GM08714 (cell line): ENCODE measurements at regions not wholly inside any gene's neighbourhood (a gene's known extent, or its start where the extent isn't known, plus 50 kb on each side); places are given as distances from the start of the nearest gene placed in this dataset.
"Not testable (repeated sequence)": the region's sequence is repeated elsewhere in the genome, so short reads cannot be mapped to it uniquely, and the experiment has no call there.

Experiments used
- H3K4me3 ChIP-seq: fragments of 200-500 bp; sonication (Bioruptor generic); 2 replicates; pipeline ENCODE4 v1.5.1; 2014; ENCODE audit warnings: mild to moderate bottlenecking, low read length, inconsistent platforms
- ZNF274 ChIP-seq: IDR thresholded peaks from 2 replicates; pipeline ENCODE4 v1.6.1; 2012; ENCODE audit warnings: mild to moderate bottlenecking, low read depth, low read length

DNA sequence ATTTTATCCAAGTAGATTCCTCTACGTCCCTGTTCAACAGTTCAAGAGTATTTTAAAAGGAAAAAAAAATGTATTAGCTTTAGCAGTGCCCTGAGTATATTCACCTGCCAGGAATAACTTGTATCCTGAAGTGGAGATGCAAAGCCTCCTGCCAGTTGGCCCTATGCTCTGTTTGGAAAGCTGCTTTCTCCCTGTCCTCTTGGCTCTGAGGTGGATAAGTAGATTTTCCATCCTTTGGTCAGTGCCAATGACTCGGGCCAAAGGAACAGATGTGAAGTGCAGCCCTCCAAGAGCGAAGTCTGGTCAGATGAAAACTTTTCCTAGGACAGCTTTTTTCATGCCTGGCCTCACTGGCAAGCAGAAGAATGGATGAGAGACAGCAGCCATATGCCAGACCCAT is 839.9 kb upstream of the TENM4 start:
- no peak for TF ChIP-seq ZNF274
- no peak overlapping the region for H3K4me3 ChIP-seq

DNA sequence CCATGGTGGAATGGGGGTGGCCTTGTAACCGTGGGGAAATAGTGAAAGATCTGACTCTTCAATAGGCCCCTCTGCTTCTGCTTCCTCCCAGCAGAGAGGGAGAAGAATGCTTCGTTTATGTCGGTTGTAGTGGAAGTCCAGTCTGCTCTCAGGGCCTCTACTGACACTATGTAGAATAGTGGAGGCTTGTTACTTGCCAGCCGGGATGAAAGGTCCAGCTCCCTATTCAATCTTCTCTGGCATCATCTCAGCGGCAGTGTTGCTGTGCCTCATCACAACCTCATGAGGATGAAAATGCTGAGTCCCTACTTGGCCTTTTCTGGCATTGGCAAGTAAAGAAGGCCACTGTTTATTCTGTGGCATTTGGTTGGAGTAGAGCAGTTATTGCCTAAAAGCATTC is 820.9 kb upstream of the TENM4 start:
- TF ChIP-seq ZNF274 = no peak

DNA sequence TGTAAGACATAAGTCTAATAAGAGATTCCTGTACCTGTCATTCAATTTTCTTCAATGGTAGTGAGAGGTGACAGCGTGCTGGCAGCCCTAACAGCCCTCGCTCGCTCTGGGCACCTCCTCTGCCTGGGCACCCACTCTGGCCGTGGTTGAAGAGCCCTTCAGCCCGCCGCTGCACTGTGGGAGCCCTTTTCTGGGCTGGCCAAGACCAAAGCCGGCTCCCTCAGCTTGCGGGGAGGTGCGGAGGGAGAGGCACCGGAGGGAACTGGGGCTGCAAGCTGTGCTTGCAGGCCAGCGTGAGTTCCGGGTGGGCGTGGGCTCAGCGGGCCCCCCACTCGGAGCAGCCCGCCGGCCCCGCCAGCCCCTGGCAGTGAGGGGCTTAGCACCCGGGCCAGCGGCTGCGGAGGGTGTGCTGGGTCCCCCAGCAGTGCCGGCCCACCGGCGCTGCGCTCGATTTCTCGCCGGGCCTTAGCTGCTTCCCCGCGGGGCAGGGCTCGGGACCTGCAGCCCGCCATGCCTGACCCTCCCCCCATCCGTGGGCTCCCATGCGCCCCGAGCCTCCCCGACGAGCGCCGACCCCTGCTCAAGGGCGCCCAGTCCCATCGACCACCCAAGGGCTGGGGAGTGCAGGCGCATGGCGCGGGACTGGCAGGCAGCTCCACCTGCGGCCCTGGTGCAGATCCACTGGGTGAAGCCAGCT is 816.6 kb upstream of the TENM4 start:
- not testable (repeated sequence) for H3K4me3 ChIP-seq

More for the DNA sequence above, 820.9 kb upstream of the TENM4 start:
- no peak overlapping the region for H3K4me3 ChIP-seq

- H3K4me3 ChIP-seq = no peak overlapping the region
- no peak for TF ChIP-seq ZNF274
Measured at GRCh38 chr11:80255021-80255420, 814.2 kb upstream of the TENM4 start.

- TF ChIP-seq ZNF274 = no peak
Measured at GRCh38 chr11:80241766-80242165, 800.9 kb upstream of the TENM4 start.

GRCh38 chr11:80240245-80240644 is 799.4 kb upstream of the TENM4 start:
- H3K4me3 ChIP-seq = no peak overlapping the region
- no peak for TF ChIP-seq ZNF274

More at GRCh38 chr11:80241766-80242165, 800.9 kb upstream of the TENM4 start:
- no peak overlapping the region for H3K4me3 ChIP-seq

DNA sequence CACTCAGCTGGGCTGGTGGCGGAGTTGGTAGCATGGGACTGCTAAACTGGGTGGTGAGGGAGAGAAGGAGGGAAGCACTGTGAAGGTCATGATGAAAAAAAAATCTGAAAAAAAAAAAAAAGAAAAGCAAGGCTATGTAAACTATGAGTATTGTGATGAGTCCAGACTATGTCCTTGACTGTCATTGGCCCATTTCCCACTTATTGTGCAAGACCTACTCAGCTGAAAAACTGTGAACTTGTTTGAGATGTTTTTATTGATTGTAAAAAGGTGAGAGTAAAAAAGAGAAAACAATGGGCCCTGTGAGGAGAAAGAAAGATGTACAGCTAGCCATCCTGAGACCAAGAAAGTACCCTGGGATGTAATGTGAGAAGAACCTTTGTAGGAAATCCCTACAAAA is 798.4 kb upstream of the TENM4 start:
- no peak for TF ChIP-seq ZNF274
- H3K4me3 ChIP-seq = no peak overlapping the region

DNA sequence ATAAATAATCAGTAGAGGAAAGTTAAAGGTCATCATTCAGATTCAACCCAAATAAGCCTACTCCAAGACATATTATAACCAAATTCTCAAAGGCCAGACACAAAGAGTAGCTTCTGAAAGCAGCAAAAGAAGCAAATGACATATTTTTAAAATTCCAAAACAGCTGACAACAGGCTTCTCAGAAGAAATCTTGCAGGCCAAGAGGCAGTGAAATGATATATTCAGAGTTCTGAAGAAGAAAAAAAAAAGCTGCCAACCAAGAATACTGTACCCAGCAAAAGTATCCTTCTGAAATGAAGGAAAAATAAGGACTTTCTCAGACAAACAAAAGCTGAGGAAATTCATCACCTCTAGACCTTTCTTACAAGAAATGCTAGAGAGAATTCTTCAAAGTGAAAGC is 787.1 kb upstream of the TENM4 start:
- no peak overlapping the region for H3K4me3 ChIP-seq
- no peak for TF ChIP-seq ZNF274

- H3K4me3 ChIP-seq = no peak overlapping the region
- TF ChIP-seq ZNF274 = no peak
Measured at GRCh38 chr11:80214413-80214812, 773.6 kb upstream of the TENM4 start.

GRCh38 chr11:80211673-80212072 is 770.8 kb upstream of the TENM4 start:
- TF ChIP-seq ZNF274 = no peak
- H3K4me3 ChIP-seq = no peak overlapping the region

- TF ChIP-seq ZNF274 = no peak
- no peak overlapping the region for H3K4me3 ChIP-seq
Measured at GRCh38 chr11:80204021-80204420, 763.2 kb upstream of the TENM4 start.

GRCh38 chr11:80196932-80197554 is 756.2 kb upstream of the TENM4 start:
- no peak for TF ChIP-seq ZNF274
- H3K4me3 ChIP-seq = no peak overlapping the region

- TF ChIP-seq ZNF274 = no peak
- no peak overlapping the region for H3K4me3 ChIP-seq
Measured at GRCh38 chr11:80196041-80196440, 755.2 kb upstream of the TENM4 start.

- no peak overlapping the region for H3K4me3 ChIP-seq
- TF ChIP-seq ZNF274 = no peak
Measured at GRCh38 chr11:80194625-80195024, 753.8 kb upstream of the TENM4 start.

GRCh38 chr11:80194016-80194415 is 753.2 kb upstream of the TENM4 start:
- no peak for TF ChIP-seq ZNF274
- H3K4me3 ChIP-seq = no peak overlapping the region
